ENCODE measurements at regions not wholly inside any gene's neighbourhood (a gene's known extent, or its start where the extent isn't known, plus 50 kb on each side); places are given as distances from the start of the nearest gene placed in this dataset.

GRCh38 chr20:39758876-39759275, 796.7 kb downstream of the DHX35 start:
- Histone ChIP-seq H3K4me3 (no peak overlapping the region), H3K27ac (no peak overlapping the region), H3K9me3 (peaks cover 0 to 6% (median 0%) of the 10 kb centered on the region in 4 donors), H3K4me1 (no peaks in the 10 kb centered on the region), H3K27me3 (peaks cover 0 to 4% (median 0%) of the 10 kb centered on the region in 3 donors), H3K36me3 (no peaks in the 10 kb centered on the region)
- intact Hi-C loops (cut with DNase I; ENCODE audit: low total_unique reads), result no loop called here
- DNase-seq, result no peak
- TF ChIP-seq EP300 (IDR thresholded peaks at IDR 0.05) (no peak), POLR2AphosphoS5 (IDR thresholded peaks at IDR 0.05) (no peak), CTCF (IDR thresholded peaks at IDR 0.05) (no peak), POLR2A (IDR thresholded peaks at IDR 0.05) (no peak)
- WGBS, 5 donors, result 44 to 58% (median 48%) methylated on average over 4 of the region's 4 CpGs

- H3K27ac ChIP-seq, result no peak overlapping the region
- no peaks in the 10 kb centered on the region for H3K9me3 ChIP-seq
- peaks cover 0 to 4% (median 0%) of the 10 kb centered on the region in 3 donors for H3K27me3 ChIP-seq
- DNase-seq, result no peak
- H3K4me3 ChIP-seq, result no peak overlapping the region
- no peaks in the 10 kb centered on the region for H3K36me3 ChIP-seq
- TF ChIP-seq POLR2AphosphoS5 (IDR thresholded peaks at IDR 0.05) (no peak), POLR2A (IDR thresholded peaks at IDR 0.05) (no peak), EP300 (IDR thresholded peaks at IDR 0.05) (no peak), CTCF (IDR thresholded peaks at IDR 0.05) (no peak)
- no peaks in the 10 kb centered on the region for H3K4me1 ChIP-seq
- intact Hi-C loops (cut with DNase I; ENCODE audit: low total_unique reads), result no loop called here
Observed at GRCh38 chr20:39756828-39757227, 794.7 kb downstream of the DHX35 start.

- Histone ChIP-seq H3K27ac (no peak overlapping the region), H3K4me1 (no peaks in the 10 kb centered on the region), H3K27me3 (peaks cover 0 to 4% (median 0%) of the 10 kb centered on the region in 3 donors), H3K36me3 (no peaks in the 10 kb centered on the region), H3K4me3 (no peak overlapping the region), H3K9me3 (no peaks in the 10 kb centered on the region)
- 85 to 93% (median 91%) methylated on average over 1 of the region's 1 CpG for WGBS, 5 donors
- intact Hi-C loops (cut with DNase I; ENCODE audit: low total_unique reads), result no loop called here
- DNase-seq, result no peak
- no peak for TF ChIP-seq CTCF (IDR thresholded peaks at IDR 0.05)
- TF ChIP-seq POLR2A (IDR thresholded peaks at IDR 0.05), result no peak
- no peak for TF ChIP-seq POLR2AphosphoS5 (IDR thresholded peaks at IDR 0.05)
- no peak for TF ChIP-seq EP300 (IDR thresholded peaks at IDR 0.05)
Observed at GRCh38 chr20:39756369-39756768, 794.2 kb downstream of the DHX35 start.

- peaks cover 0 to 29% (median 8%) of the 10 kb centered on the region in 4 donors for H3K9me3 ChIP-seq
- DNase-seq, result no peak
- H3K27me3 ChIP-seq, result no peaks in the 10 kb centered on the region
- intact Hi-C loops (cut with DNase I; ENCODE audit: low total_unique reads), result no loop called here
- TF ChIP-seq POLR2AphosphoS5 (IDR thresholded peaks at IDR 0.05) (no peak), EP300 (IDR thresholded peaks at IDR 0.05) (no peak)
- no peak overlapping the region for H3K27ac ChIP-seq
- no peaks in the 10 kb centered on the region for H3K36me3 ChIP-seq
- H3K4me1 ChIP-seq, result no peaks in the 10 kb centered on the region
- no peak overlapping the region for H3K4me3 ChIP-seq
- 44 to 63% (median 60%) methylated on average over 4 of the region's 4 CpGs for WGBS, 5 donors
Observed at GRCh38 chr20:39752262-39752876, 790.2 kb downstream of the DHX35 start.

GRCh38 chr20:39751557-39752137, 789.5 kb downstream of the DHX35 start:
- Histone ChIP-seq H3K9me3 (peaks cover 0 to 29% (median 8%) of the 10 kb centered on the region in 4 donors), H3K27ac (no peak overlapping the region), H3K4me1 (no peaks in the 10 kb centered on the region), H3K27me3 (no peaks in the 10 kb centered on the region), H3K4me3 (no peak overlapping the region), H3K36me3 (no peaks in the 10 kb centered on the region)
- 77 to 87% (median 81%) methylated on average over 4 of the region's 4 CpGs for WGBS, 5 donors
- DNase-seq, result no peak
- TF ChIP-seq EP300 (IDR thresholded peaks at IDR 0.05) (no peak), POLR2AphosphoS5 (IDR thresholded peaks at IDR 0.05) (no peak), CTCF (IDR thresholded peaks at IDR 0.05) (no peak), POLR2A (IDR thresholded peaks at IDR 0.05) (no peak)
- intact Hi-C loops (cut with DNase I; ENCODE audit: low total_unique reads), result no loop called here

Measured in stomach (tissue), 8 donors.